BE2C (cell line): ENCODE measurements at regions not wholly inside any gene's neighbourhood (a gene's known extent, or its start where the extent isn't known, plus 50 kb on each side); places are given as distances from the start of the nearest gene placed in this dataset.

Experiments
- DNase-seq: peaks from one replicate; pipeline ENCODE4 v3.0.0-alpha.2; 2020
- H3K27me3 ChIP-seq: fragments of 250-450 bp; sonication (Bioruptor Pico); 2 replicates; pipeline ENCODE4 v1.5.1; 2020; ENCODE audit warnings: mild to moderate bottlenecking
- H3K36me3 ChIP-seq: fragments of 250-450 bp; sonication (Bioruptor Pico); 2 replicates; pipeline ENCODE4 v1.5.1; 2020; ENCODE audit warnings: mild to moderate bottlenecking
- H3K4me1 ChIP-seq: fragments of 250-450 bp; sonication (Bioruptor Pico); 2 replicates; pipeline ENCODE4 v1.5.1; 2020
- H3K4me3 ChIP-seq: 2 replicates; pipeline ENCODE4 v1.5.1; 2011; ENCODE audit warnings: low read depth, low read length
- H3K9me3 ChIP-seq: fragments of 250-450 bp; sonication (Bioruptor Pico); 2 replicates; pipeline ENCODE4 v1.5.1; 2020
- CTCF ChIP-seq: IDR thresholded peaks from 2 replicates; pipeline ENCODE4 v1.5.1; 2012; ENCODE audit warnings: mild to moderate bottlenecking, low read depth, low read length

DNA sequence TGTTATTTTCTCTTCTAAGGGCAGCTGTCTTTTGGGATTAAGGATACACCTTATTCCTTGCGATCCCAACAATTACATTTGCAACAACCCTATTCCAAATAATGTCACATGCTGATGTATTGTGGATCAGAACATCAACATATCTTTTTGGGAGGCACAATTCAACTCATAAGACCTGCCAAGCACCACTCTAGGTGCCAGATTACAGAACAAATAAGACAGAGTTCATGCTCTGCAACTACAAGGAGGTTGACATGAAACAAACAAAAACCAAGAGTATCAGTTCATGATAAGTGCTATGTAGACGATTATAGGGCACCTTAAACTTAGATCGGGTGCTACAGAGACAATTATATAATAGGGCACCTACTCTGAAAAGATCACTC is 203.2 kb upstream of the SGK1 start:
- DNase-seq = no peak
- no peaks in the 10 kb centered on the region for H3K9me3 ChIP-seq
- no peaks in the 10 kb centered on the region for H3K27me3 ChIP-seq
- H3K36me3 ChIP-seq = no peaks in the 10 kb centered on the region
- no peak for TF ChIP-seq CTCF
- peaks cover 20% of the 10 kb centered on the region for H3K4me1 ChIP-seq
- H3K4me3 ChIP-seq = no peak overlapping the region

DNA sequence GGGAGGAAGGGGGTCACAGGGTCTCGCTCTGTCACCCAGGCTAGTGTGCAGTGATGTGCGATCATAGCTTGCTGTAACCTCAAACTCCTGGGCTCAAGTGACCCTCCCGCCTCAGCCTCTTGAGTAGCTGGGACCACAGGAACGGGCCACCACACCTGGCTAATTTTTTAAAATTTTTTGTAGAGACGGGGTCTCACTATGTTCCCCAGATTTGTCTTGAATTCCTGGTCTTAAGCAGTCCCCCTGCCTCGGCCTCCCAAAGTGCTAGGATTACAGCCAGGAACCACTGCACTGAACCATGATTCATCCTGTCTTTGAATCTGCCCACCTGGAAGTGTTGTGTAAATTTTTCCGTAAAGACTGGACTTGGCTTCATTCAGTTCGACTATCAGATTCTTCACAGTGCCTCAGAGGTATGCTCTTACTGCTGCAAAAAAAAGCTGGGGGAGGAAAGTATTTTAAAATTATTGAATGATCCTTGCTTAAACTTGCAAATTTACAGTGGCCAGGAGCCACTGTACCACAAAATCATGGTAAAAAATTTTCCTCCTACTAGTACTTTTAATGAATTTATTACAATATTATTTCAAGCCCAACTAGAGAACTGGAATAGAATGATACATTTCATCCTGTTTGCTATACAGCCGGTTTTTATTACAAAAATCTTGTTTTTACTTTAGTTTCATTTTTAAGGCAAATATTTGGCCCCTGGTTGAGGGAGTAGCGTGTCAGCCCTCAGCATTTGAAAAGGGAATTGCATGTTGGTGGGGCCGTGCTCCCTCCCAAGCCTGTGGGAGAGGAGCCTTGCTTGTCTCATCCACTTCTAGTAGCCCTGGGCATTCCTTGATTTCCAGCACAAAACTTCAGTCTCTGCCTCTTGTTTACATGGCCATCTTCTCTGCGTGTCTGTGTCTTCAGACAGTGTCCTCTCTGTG is 202.5 kb upstream of the SGK1 start:
- TF ChIP-seq CTCF = no peak
- Histone ChIP-seq H3K4me3 (no peak overlapping the region), H3K4me1 (peaks cover 23% of the 10 kb centered on the region)

DNA sequence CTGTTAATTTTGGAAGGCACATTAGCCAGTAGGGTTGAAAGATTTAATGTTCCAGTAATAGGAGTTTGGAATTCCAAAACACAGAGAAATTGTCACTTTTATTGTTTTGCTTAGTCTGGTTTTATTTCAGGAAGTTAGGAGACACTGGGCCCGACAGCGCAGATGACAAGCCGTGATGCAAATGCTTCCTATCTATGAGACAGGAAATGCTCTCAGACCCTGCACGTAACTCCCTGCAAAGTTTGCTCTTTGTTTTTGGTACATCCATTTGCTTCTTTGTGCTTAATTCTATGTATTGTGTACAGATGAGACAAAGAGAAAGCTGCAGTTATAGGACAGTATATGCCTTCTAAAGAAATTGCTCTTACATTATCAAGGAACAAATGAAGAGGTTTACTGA is 201.6 kb upstream of the SGK1 start:
- H3K27me3 ChIP-seq = no peaks in the 10 kb centered on the region
- H3K4me1 ChIP-seq = peaks cover 23% of the 10 kb centered on the region
- H3K9me3 ChIP-seq = no peaks in the 10 kb centered on the region
- no peak for TF ChIP-seq CTCF
- DNase-seq = no peak
- H3K4me3 ChIP-seq = no peak overlapping the region
- no peaks in the 10 kb centered on the region for H3K36me3 ChIP-seq

More for the DNA sequence above, 202.5 kb upstream of the SGK1 start:
- Histone ChIP-seq H3K36me3 (no peaks in the 10 kb centered on the region), H3K9me3 (no peaks in the 10 kb centered on the region), H3K27me3 (no peaks in the 10 kb centered on the region)
- no peak for DNase-seq

- H3K27me3 ChIP-seq = no peaks in the 10 kb centered on the region
- no peaks in the 10 kb centered on the region for H3K36me3 ChIP-seq
- peak overlapping the region; percentile 51 for H3K4me3 ChIP-seq
- peak; percentile 42 for DNase-seq
- no peak for TF ChIP-seq CTCF
- H3K9me3 ChIP-seq = no peaks in the 10 kb centered on the region
- peaks cover 23% of the 10 kb centered on the region for H3K4me1 ChIP-seq
These were observed 200.0 kb upstream of the SGK1 start for GRCh38 chr6:134517868-134518267.

- H3K4me1 ChIP-seq = peaks cover 23% of the 10 kb centered on the region
- no peaks in the 10 kb centered on the region for H3K36me3 ChIP-seq
- H3K4me3 ChIP-seq = peak overlapping the region; percentile 51
- no peaks in the 10 kb centered on the region for H3K9me3 ChIP-seq
- DNase-seq = peak; percentile 63
- TF ChIP-seq CTCF = no peak
- no peaks in the 10 kb centered on the region for H3K27me3 ChIP-seq
These were observed 199.3 kb upstream of the SGK1 start for GRCh38 chr6:134517145-134517658.

- Histone ChIP-seq H3K27me3 (no peaks in the 10 kb centered on the region), H3K36me3 (no peaks in the 10 kb centered on the region), H3K4me3 (no peak overlapping the region), H3K9me3 (no peaks in the 10 kb centered on the region), H3K4me1 (peaks cover 23% of the 10 kb centered on the region)
- no peak for DNase-seq
- no peak for TF ChIP-seq CTCF
These were observed 198.7 kb upstream of the SGK1 start for GRCh38 chr6:134516582-134516981.
